C4-2B (cell line): ENCODE measurements at regions not wholly inside any gene's neighbourhood (a gene's known extent, or its start where the extent isn't known, plus 50 kb on each side); places are given as distances from the start of the nearest gene placed in this dataset.

Experiments used
- H3K27ac ChIP-seq: fragments of 450-650 bp; 2 replicates; pipeline ENCODE4 v1.5.1; 2017
- CTCF ChIP-seq: fragments of 450-650 bp; conservative IDR thresholded peaks from 2 replicates; pipeline ENCODE4 v1.5.1; 2017; ENCODE audit warnings: mild to moderate bottlenecking
- ZFX ChIP-seq: fragments of 450-650 bp; IDR thresholded peaks from 2 replicates; pipeline ENCODE4 v1.6.1; 2017

- TF ChIP-seq ZFX = no peak
Observed at GRCh38 chr11:111177037-111177871, 68.3 kb upstream of the POU2AF2 start.

GRCh38 chr11:111176603-111177002 is 68.9 kb upstream of the POU2AF2 start:
- TF ChIP-seq ZFX (no peak), CTCF (no peak)
- no peak overlapping the region for H3K27ac ChIP-seq

More at GRCh38 chr11:111177037-111177871, 68.3 kb upstream of the POU2AF2 start:
- H3K27ac ChIP-seq = no peak overlapping the region

- H3K27ac ChIP-seq = no peak overlapping the region; the same call in 1 of the 2 replicates
- TF ChIP-seq ZFX = no peak
- no peak for TF ChIP-seq CTCF
Observed at GRCh38 chr11:111173221-111173620, 72.3 kb upstream of the POU2AF2 start.

- peak overlapping the region; percentile 69 for H3K27ac ChIP-seq
- TF ChIP-seq ZFX = no peak
Observed at GRCh38 chr11:111172321-111172862, 73.1 kb upstream of the POU2AF2 start.

- peak overlapping the region; percentile 72 for H3K27ac ChIP-seq
- TF ChIP-seq CTCF = no peak
- no peak for TF ChIP-seq ZFX
Observed at GRCh38 chr11:111170761-111171379, 74.7 kb upstream of the POU2AF2 start.

GRCh38 chr11:111169367-111169766 is 76.2 kb upstream of the POU2AF2 start:
- no peak for TF ChIP-seq CTCF
- TF ChIP-seq ZFX = no peak
- no peak overlapping the region for H3K27ac ChIP-seq

GRCh38 chr11:111168871-111169270 is 76.7 kb upstream of the POU2AF2 start:
- H3K27ac ChIP-seq = no peak overlapping the region
- TF ChIP-seq ZFX = no peak
- TF ChIP-seq CTCF = no peak

GRCh38 chr11:111167666-111168065 is 77.9 kb upstream of the POU2AF2 start:
- no peak for TF ChIP-seq CTCF
- no peak for TF ChIP-seq ZFX

More at GRCh38 chr11:111167666-111168065, 77.9 kb upstream of the POU2AF2 start:
- H3K27ac ChIP-seq = no peak overlapping the region
